ENCODE measurements at regions not wholly inside any gene's neighbourhood (a gene's known extent, or its start where the extent isn't known, plus 50 kb on each side); places are given as distances from the start of the nearest gene placed in this dataset.

- DNase-seq: no peak
- no peaks in the 10 kb centered on the region for H3K9me3 ChIP-seq (ENCODE audit: severe bottlenecking)
- H3K27ac ChIP-seq: no peak overlapping the region
- no peaks in the 10 kb centered on the region for H3K36me3 ChIP-seq
- TF ChIP-seq CTCF (IDR thresholded peaks at IDR 0.05; ENCODE audit: low read depth, low read length): no peak
- H3K4me3 ChIP-seq (ENCODE audit: low read depth, low read length): no peak overlapping the region
- H3K27me3 ChIP-seq (ENCODE audit: insufficient read depth, low read depth, severe bottlenecking): no peaks in the 10 kb centered on the region
Observed at GRCh38 chr4:30536231-30536630, 183.9 kb upstream of the PCDH7 start.

- Histone ChIP-seq H3K36me3 (no peaks in the 10 kb centered on the region), H3K27me3 (ENCODE audit: insufficient read depth, low read depth, severe bottlenecking) (no peaks in the 10 kb centered on the region), H3K4me3 (ENCODE audit: low read depth, low read length) (no peak overlapping the region), H3K27ac (no peak overlapping the region), H3K9me3 (ENCODE audit: severe bottlenecking) (no peaks in the 10 kb centered on the region)
- TF ChIP-seq CTCF (IDR thresholded peaks at IDR 0.05; ENCODE audit: low read depth, low read length): no peak
- no peak for DNase-seq
Observed at GRCh38 chr4:30537456-30537855, 182.7 kb upstream of the PCDH7 start.

GRCh38 chr4:30538794-30539193, 181.4 kb upstream of the PCDH7 start:
- Histone ChIP-seq H3K9me3 (ENCODE audit: severe bottlenecking) (no peaks in the 10 kb centered on the region), H3K4me3 (ENCODE audit: low read depth, low read length) (no peak overlapping the region), H3K27ac (no peak overlapping the region), H3K36me3 (no peaks in the 10 kb centered on the region), H3K27me3 (ENCODE audit: insufficient read depth, low read depth, severe bottlenecking) (no peaks in the 10 kb centered on the region)
- DNase-seq: no peak
- no peak for TF ChIP-seq CTCF (IDR thresholded peaks at IDR 0.05; ENCODE audit: low read depth, low read length)

GRCh38 chr4:30543057-30543456, 177.1 kb upstream of the PCDH7 start:
- no peaks in the 10 kb centered on the region for H3K27me3 ChIP-seq (ENCODE audit: insufficient read depth, low read depth, severe bottlenecking)
- H3K9me3 ChIP-seq (ENCODE audit: severe bottlenecking): no peaks in the 10 kb centered on the region
- DNase-seq: no peak
- no peak for TF ChIP-seq CTCF (IDR thresholded peaks at IDR 0.05; ENCODE audit: low read depth, low read length)
- no peak overlapping the region for H3K27ac ChIP-seq
- H3K4me3 ChIP-seq (ENCODE audit: low read depth, low read length): no peak overlapping the region
- no peaks in the 10 kb centered on the region for H3K36me3 ChIP-seq

- TF ChIP-seq CTCF (IDR thresholded peaks at IDR 0.05; ENCODE audit: low read depth, low read length): no peak
- H3K36me3 ChIP-seq: no peaks in the 10 kb centered on the region
- H3K4me3 ChIP-seq (ENCODE audit: low read depth, low read length): no peak overlapping the region
- DNase-seq: no peak
- H3K27ac ChIP-seq: no peak overlapping the region
- H3K9me3 ChIP-seq (ENCODE audit: severe bottlenecking): no peaks in the 10 kb centered on the region
- H3K27me3 ChIP-seq (ENCODE audit: insufficient read depth, low read depth, severe bottlenecking): no peaks in the 10 kb centered on the region
Observed at GRCh38 chr4:30553151-30553550, 167.0 kb upstream of the PCDH7 start.

- no peak for TF ChIP-seq CTCF (IDR thresholded peaks at IDR 0.05; ENCODE audit: low read depth, low read length)
- no peaks in the 10 kb centered on the region for H3K36me3 ChIP-seq
- no peak overlapping the region for H3K27ac ChIP-seq
- H3K27me3 ChIP-seq (ENCODE audit: insufficient read depth, low read depth, severe bottlenecking): no peaks in the 10 kb centered on the region
- no peaks in the 10 kb centered on the region for H3K9me3 ChIP-seq (ENCODE audit: severe bottlenecking)
- H3K4me3 ChIP-seq (ENCODE audit: low read depth, low read length): no peak overlapping the region
- no peak for DNase-seq
Observed at GRCh38 chr4:30553706-30554105, 166.5 kb upstream of the PCDH7 start.

All from WERI-Rb-1 (cell line).